Astrocyte (in vitro differentiated cells and primary cell): ENCODE measurements at regions not wholly inside any gene's neighbourhood (a gene's known extent, or its start where the extent isn't known, plus 50 kb on each side); places are given as distances from the start of the nearest gene placed in this dataset.

ENCODE experiments used
- DNase-seq: peaks from one replicate; pipeline ENCODE4 v3.0.0-alpha.2; 2010; ENCODE audit warnings: low read depth
- FAIRE-seq: peaks from 2 replicates; lab custom pipeline; 2011; peaks lifted over from hg19 to GRCh38; lab: Jason Lieb, UNC
- H2AFZ ChIP-seq: 2 replicates; pipeline ENCODE4 v1.6.0; 2012; ENCODE audit warnings: low read depth, low read length, inconsistent platforms
- H3K27ac ChIP-seq: 2 replicates; pipeline ENCODE4 v1.5.1; 2011; ENCODE audit warnings: low read depth, low read length, inconsistent platforms
- H3K27me3 ChIP-seq: 2 replicates; pipeline ENCODE4 v1.6.0; 2011; ENCODE audit warnings: low read length, inconsistent platforms; ENCODE audit not compliant: insufficient read depth
- H3K36me3 ChIP-seq: 2 replicates; pipeline ENCODE4 v1.5.1; 2011; ENCODE audit warnings: low read length, inconsistent platforms; ENCODE audit not compliant: insufficient read depth
- H3K4me1 ChIP-seq: 2 replicates; pipeline ENCODE4 v1.5.1; 2011; ENCODE audit warnings: low read length, inconsistent platforms; ENCODE audit not compliant: insufficient read depth
- H3K4me2 ChIP-seq: 2 replicates; pipeline ENCODE4 v1.6.0; 2012; ENCODE audit warnings: low read length, inconsistent platforms
- H3K4me3 ChIP-seq: 2 replicates; pipeline ENCODE4 v1.5.1; 2011; ENCODE audit warnings: low read depth, mild to moderate bottlenecking, low read length, inconsistent platforms; ENCODE audit not compliant: insufficient read depth
- H3K79me2 ChIP-seq: 2 replicates; pipeline ENCODE4 v1.6.0; 2012; ENCODE audit warnings: mild to moderate bottlenecking, low read length, inconsistent platforms; ENCODE audit not compliant: insufficient read depth
- H3K9ac ChIP-seq: 2 replicates; pipeline ENCODE4 v1.6.0; 2012; ENCODE audit warnings: mild to moderate bottlenecking, low read length, inconsistent platforms
- H3K9me3 ChIP-seq: 2 replicates; pipeline ENCODE4 v1.5.1; 2012; ENCODE audit warnings: low read depth, mild to moderate bottlenecking, low read length, inconsistent platforms; ENCODE audit not compliant: insufficient read depth
- H4K20me1 ChIP-seq: 2 replicates; pipeline ENCODE4 v1.6.0; 2012; ENCODE audit warnings: low read length, inconsistent platforms; ENCODE audit not compliant: insufficient read depth
- H3K27ac Mint-ChIP-seq: one replicate; pipeline ENCODE4 v1.8.0; 2021; ENCODE audit warnings: mild to moderate bottlenecking, mixed read lengths; ENCODE audit not compliant: unreplicated experiment
- H3K27me3 Mint-ChIP-seq: one replicate; pipeline ENCODE4 v1.8.0; 2021; ENCODE audit warnings: low read depth, mixed read lengths; ENCODE audit not compliant: unreplicated experiment
- H3K36me3 Mint-ChIP-seq: one replicate; pipeline ENCODE4 v1.8.0; 2021; ENCODE audit warnings: low read depth, mixed read lengths; ENCODE audit not compliant: unreplicated experiment
- H3K4me1 Mint-ChIP-seq: one replicate; pipeline ENCODE4 v1.8.0; 2021; ENCODE audit warnings: low read depth, mixed read lengths; ENCODE audit not compliant: unreplicated experiment
- H3K4me3 Mint-ChIP-seq: one replicate; pipeline ENCODE4 v1.8.0; 2021; ENCODE audit warnings: mild to moderate bottlenecking, moderate library complexity, mixed read lengths; ENCODE audit not compliant: unreplicated experiment
- H3K9me3 Mint-ChIP-seq: one replicate; pipeline ENCODE4 v1.8.0; 2021; ENCODE audit warnings: mild to moderate bottlenecking, mixed read lengths; ENCODE audit not compliant: unreplicated experiment
- EZH2 ChIP-seq: IDR thresholded peaks from 2 replicates; pipeline ENCODE4 v1.6.1; 2012; ENCODE audit warnings: mild to moderate bottlenecking, low read length, inconsistent platforms; ENCODE audit not compliant: insufficient read depth
- TF ChIP-seq, protein P1 (sequence below): IDR thresholded peaks from 2 replicates; pipeline ENCODE4 v1.5.1; 2011; ENCODE audit warnings: low read depth, mild to moderate bottlenecking, inconsistent platforms, low read length, moderate library complexity; ENCODE audit not compliant: insufficient read depth

DNA sequence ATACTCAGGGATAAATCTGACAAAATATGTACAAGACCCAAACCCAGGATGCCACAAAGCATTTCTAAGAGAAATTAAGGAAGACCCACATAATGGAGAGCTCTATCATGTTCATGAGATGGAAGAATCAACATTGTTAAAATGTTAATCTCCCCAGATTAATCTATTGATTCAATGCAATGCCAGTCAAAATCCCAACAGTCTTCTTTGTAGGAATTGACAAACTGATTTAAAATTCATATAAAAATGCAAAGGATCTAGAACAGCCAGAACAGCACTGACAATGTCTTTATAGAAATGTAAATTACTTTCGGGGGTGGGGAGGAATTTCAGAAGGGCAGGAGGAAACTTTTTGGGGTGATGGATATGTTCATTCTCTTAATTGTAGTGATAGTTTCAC, 281.6 kb upstream of the SEMA6A start:
- Histone ChIP-seq H3K4me2 (no peak overlapping the region), H3K36me3 (no peaks in the 10 kb centered on the region), H3K4me1 (no peaks in the 10 kb centered on the region), H3K27me3 (no peaks in the 10 kb centered on the region), H3K27ac (no peak overlapping the region), H3K9ac (no peak overlapping the region), H3K79me2 (no peaks in the 10 kb centered on the region), H3K4me3 (no peak overlapping the region), H3K9me3 (no peaks in the 10 kb centered on the region), H4K20me1 (no peaks in the 10 kb centered on the region), H2AFZ (no peak overlapping the region)
- DNase-seq (no peak), FAIRE-seq (no peak)
- Mint-ChIP-seq H3K36me3 (no peaks in the 10 kb centered on the region), H3K27me3 (peaks cover 7% of the 10 kb centered on the region), H3K4me1 (peaks cover 13% of the 10 kb centered on the region), H3K9me3 (no peaks in the 10 kb centered on the region), H3K4me3 (no peak overlapping the region), H3K27ac (no peak overlapping the region)
- TF ChIP-seq EZH2, result no peak
- TF ChIP-seq, protein P1, sequence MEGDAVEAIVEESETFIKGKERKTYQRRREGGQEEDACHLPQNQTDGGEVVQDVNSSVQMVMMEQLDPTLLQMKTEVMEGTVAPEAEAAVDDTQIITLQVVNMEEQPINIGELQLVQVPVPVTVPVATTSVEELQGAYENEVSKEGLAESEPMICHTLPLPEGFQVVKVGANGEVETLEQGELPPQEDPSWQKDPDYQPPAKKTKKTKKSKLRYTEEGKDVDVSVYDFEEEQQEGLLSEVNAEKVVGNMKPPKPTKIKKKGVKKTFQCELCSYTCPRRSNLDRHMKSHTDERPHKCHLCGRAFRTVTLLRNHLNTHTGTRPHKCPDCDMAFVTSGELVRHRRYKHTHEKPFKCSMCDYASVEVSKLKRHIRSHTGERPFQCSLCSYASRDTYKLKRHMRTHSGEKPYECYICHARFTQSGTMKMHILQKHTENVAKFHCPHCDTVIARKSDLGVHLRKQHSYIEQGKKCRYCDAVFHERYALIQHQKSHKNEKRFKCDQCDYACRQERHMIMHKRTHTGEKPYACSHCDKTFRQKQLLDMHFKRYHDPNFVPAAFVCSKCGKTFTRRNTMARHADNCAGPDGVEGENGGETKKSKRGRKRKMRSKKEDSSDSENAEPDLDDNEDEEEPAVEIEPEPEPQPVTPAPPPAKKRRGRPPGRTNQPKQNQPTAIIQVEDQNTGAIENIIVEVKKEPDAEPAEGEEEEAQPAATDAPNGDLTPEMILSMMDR, result no peak

GRCh38 chr5:116853992-116854391, 279.4 kb upstream of the SEMA6A start:
- Histone ChIP-seq H3K27me3 (no peaks in the 10 kb centered on the region), H3K4me2 (no peak overlapping the region), H3K9ac (no peak overlapping the region), H3K27ac (no peak overlapping the region), H4K20me1 (no peaks in the 10 kb centered on the region), H2AFZ (no peak overlapping the region), H3K4me3 (no peak overlapping the region), H3K79me2 (no peaks in the 10 kb centered on the region), H3K9me3 (no peaks in the 10 kb centered on the region), H3K4me1 (no peaks in the 10 kb centered on the region), H3K36me3 (no peaks in the 10 kb centered on the region)
- Mint-ChIP-seq H3K9me3 (no peaks in the 10 kb centered on the region), H3K27ac (no peak overlapping the region), H3K4me1 (peaks cover 5% of the 10 kb centered on the region), H3K36me3 (no peaks in the 10 kb centered on the region), H3K27me3 (peaks cover 7% of the 10 kb centered on the region), H3K4me3 (no peak overlapping the region)
- DNase-seq (no peak), FAIRE-seq (no peak)
- TF ChIP-seq EZH2, result no peak
- TF ChIP-seq, protein P1, result no peak

- FAIRE-seq, result no peak
- Mint-ChIP-seq H3K36me3 (no peaks in the 10 kb centered on the region), H3K9me3 (peaks cover 4% of the 10 kb centered on the region), H3K4me1 (no peaks in the 10 kb centered on the region), H3K4me3 (no peak overlapping the region), H3K27ac (no peak overlapping the region), H3K27me3 (peaks cover 1% of the 10 kb centered on the region)
- Histone ChIP-seq H3K4me2 (no peak overlapping the region), H3K4me3 (no peak overlapping the region), H3K9me3 (no peaks in the 10 kb centered on the region), H3K9ac (no peak overlapping the region), H3K27me3 (no peaks in the 10 kb centered on the region), H2AFZ (no peak overlapping the region), H3K79me2 (no peaks in the 10 kb centered on the region), H3K36me3 (no peaks in the 10 kb centered on the region), H4K20me1 (no peaks in the 10 kb centered on the region), H3K4me1 (no peaks in the 10 kb centered on the region), H3K27ac (no peak overlapping the region)
- no peak for TF ChIP-seq EZH2
- TF ChIP-seq, protein P1, result no peak
- no peak for DNase-seq
Measured at GRCh38 chr5:116848954-116849581, 274.4 kb upstream of the SEMA6A start.
